Tibial nerve (tissue), 3 donors: ENCODE measurements at regions not wholly inside any gene's neighbourhood (a gene's known extent, or its start where the extent isn't known, plus 50 kb on each side); places are given as distances from the start of the nearest gene placed in this dataset.

Source experiments
- CTCF ChIP-seq, 5 experiments: fragments of 200-600 bp in 3 of 5; fragments of 450-650 bp in 2 of 5; sonication (generic) in 3 of 5; IDR thresholded peaks; one replicate each; pipeline ENCODE4 v1.5.1; 2016 to 2019; ENCODE audit warnings: antibody characterized with exemption in 5 of 5, mild to moderate bottlenecking in 3 of 5, moderate library complexity in 2 of 5
- POLR2A ChIP-seq, 2 donors: fragments of 450-650 bp; IDR thresholded peaks; one replicate each; pipeline ENCODE4 v1.6.1; 2017; ENCODE audit warnings: antibody characterized with exemption in 2 of 2, mild to moderate bottlenecking in 2 of 2, moderate library complexity in 2 of 2

GRCh38 chr16:6035161-6035560 lies 937.6 kb upstream of the EEF2KMT start:
- TF ChIP-seq CTCF (IDR thresholded peaks at IDR 0.05) (no peak), POLR2A (IDR thresholded peaks at IDR 0.05) (no peak)
